Renal cortex interstitium (tissue), 11 donors: ENCODE measurements at regions not wholly inside any gene's neighbourhood (a gene's known extent, or its start where the extent isn't known, plus 50 kb on each side); places are given as distances from the start of the nearest gene placed in this dataset.
A peak's percentile ranks its signal among the peaks of the same experiment; 100 is the strongest.
"Not testable (repeated sequence)": the region's sequence is repeated elsewhere in the genome, so short reads cannot be mapped to it uniquely, and the experiment has no call there.

Experiments
- DNase-seq, 11 donors: peaks; one replicate each; pipeline ENCODE4 v3.0.0-alpha.2; 2013; ENCODE audit warnings: low read depth in 9 of 11, low spot score in 4 of 11; ENCODE audit errors: extremely low read depth in 1 of 11

GRCh38 chr10:46786518-46787320 is 124.5 kb upstream of the PTPN20 start:
- DNase-seq = peak in 10 of 11 donors; percentile 17 to 79 (median 45)

- peak in 4 of 11 donors; percentile 9 to 40 (median 26) for DNase-seq
These were observed 124.0 kb upstream of the PTPN20 start for GRCh38 chr10:46787321-46787615.

GRCh38 chr10:46792657-46793357 is 118.4 kb upstream of the PTPN20 start:
- DNase-seq = not testable (repeated sequence)

GRCh38 chr10:46796351-46796750 is 114.9 kb upstream of the PTPN20 start:
- DNase-seq = not testable (repeated sequence)

- DNase-seq = not testable (repeated sequence)
These were observed 109.2 kb upstream of the PTPN20 start for GRCh38 chr10:46802010-46802409.

GRCh38 chr10:46803082-46803481 is 108.1 kb upstream of the PTPN20 start:
- DNase-seq = not testable (repeated sequence)

GRCh38 chr10:46810222-46810621 is 101.0 kb upstream of the PTPN20 start:
- DNase-seq = not testable (repeated sequence)

GRCh38 chr10:46816126-46816525 is 95.1 kb upstream of the PTPN20 start:
- not testable (repeated sequence) for DNase-seq

- DNase-seq = not testable (repeated sequence)
These were observed 70.7 kb upstream of the PTPN20 start for GRCh38 chr10:46840393-46841050.

GRCh38 chr10:46841051-46841593 is 70.1 kb upstream of the PTPN20 start:
- not testable (repeated sequence) for DNase-seq

GRCh38 chr10:46845194-46845593 is 66.0 kb upstream of the PTPN20 start:
- DNase-seq = not testable (repeated sequence)

- DNase-seq = not testable (repeated sequence)
These were observed 65.6 kb upstream of the PTPN20 start for GRCh38 chr10:46845640-46846039.

- not testable (repeated sequence) for DNase-seq
These were observed 50.5 kb upstream of the PTPN20 start for GRCh38 chr10:46860753-46861152.
